Stimulated activated CD4-positive, alpha-beta T cell treated with anti-CD3 and anti-CD28 coated beads, Interleukin-4, amount 100 ng/mL, for 4 hours (primary cell): ENCODE measurements at regions not wholly inside any gene's neighbourhood (a gene's known extent, or its start where the extent isn't known, plus 50 kb on each side); places are given as distances from the start of the nearest gene placed in this dataset.
"Not testable (repeated sequence)": the region's sequence is repeated elsewhere in the genome, so short reads cannot be mapped to it uniquely, and the experiment has no call there.

Source experiments
- DNase-seq, 2 experiments: peaks; one replicate each; pipeline ENCODE4 v3.0.0-alpha.2; 2020

DNA sequence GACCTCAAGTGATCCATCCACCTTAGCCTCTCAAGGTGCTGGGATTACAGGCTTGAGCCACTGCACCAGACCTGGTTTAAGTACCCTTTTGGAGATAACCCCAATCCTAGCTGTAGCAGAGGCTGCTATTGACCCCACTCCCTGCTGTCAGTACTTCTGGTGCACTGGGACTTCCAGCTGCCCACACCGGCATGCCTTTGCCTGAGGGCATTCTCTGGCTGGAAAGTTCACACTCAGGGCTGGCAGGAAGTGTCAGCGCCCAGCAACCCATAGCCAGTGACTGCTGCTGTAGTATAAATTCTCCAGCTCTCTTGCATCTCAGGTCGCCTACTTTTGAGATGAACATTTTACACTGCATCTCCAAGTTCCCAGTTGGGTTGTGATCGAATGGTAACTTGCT lies 75.3 kb downstream of the UTRN start:
- DNase-seq: no peak

DNA sequence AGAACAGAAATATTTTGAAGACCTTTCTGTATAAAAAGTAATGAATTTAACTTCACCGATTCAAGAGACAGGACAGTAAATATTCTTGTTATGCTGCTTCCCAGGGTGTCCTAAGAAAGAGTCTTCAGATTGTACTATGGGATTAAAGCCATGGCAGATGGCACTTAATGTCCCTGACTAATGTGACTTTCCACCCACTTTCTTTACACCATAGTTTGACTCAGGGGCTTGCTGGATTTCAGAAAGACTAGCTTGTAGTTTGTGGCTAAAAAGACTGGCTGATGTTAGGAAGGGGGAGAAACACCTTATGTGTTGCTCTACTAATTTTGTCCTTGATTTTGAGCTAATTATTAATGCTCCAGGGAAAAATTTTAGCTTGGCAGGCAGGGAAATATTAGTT lies 75.9 kb downstream of the UTRN start:
- DNase-seq: no peak

DNA sequence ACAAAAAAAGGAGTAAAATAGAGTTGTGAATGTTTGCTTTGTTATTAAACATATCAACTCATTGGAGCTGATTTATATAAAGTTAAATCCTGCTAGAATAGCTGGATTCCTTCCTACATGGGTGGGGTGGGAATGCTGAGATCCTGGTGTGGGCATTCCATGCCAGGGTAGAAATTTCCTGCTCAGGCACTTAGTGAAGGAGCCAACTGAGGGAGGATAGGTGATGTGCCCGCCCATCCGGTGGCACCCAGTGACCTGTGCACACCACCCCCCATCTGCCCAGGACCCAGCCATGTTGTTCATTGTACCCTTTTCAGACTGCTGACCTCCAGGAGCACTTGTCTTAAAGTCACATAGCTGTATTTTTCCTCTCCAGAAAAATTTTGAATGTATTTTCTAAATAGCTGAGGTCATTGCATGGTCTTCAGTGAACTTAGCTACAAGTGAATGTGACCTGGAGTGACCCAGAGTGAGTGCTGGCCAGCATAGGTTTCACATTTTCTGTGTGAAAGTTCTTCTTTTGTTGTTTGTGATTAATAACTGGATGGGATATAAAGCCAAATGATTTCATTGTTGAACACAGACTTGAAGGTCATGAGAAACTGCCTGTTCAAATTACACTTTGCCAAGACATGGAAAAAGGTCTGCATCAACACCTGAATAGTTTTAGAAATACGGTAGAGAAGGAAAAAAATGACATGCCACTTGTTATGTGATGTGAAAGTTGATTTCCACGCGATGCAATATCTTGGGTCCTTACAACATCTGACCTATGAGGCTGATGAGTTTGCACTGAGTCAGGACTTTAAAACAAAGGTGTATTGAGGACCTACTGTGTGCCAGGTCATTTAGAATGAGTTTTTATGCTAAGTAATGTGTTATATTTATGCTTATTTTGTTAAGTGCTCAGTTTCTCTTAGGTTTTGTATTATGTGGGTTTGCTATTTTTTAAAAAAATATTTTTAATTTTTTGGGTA lies 77.2 kb downstream of the UTRN start:
- DNase-seq: no peak

DNA sequence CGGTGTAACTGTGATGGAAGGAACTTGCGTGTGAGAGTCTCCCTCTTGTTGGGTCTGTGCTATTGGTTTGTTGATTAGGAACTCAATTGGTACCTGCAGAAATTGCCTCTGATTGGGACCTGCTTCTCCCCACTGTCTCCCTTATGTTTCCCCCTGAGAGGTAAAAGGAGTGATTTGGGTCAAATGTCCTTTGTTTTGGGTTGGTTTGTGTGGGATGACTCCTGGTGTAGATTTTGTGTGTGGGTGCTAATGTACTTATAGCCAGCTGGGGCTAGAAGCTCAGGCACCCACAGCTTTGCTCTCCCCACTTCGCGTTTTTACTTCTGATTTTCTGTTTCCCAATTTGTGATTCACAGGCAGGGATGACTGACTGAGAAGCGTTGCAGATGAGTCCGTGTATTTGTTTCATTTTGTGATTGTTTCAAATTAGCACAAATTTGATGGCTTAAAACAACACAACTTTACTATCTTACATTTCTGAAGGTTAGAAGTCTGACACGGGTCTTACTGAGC lies 79.1 kb downstream of the UTRN start:
- DNase-seq: no peak

DNA sequence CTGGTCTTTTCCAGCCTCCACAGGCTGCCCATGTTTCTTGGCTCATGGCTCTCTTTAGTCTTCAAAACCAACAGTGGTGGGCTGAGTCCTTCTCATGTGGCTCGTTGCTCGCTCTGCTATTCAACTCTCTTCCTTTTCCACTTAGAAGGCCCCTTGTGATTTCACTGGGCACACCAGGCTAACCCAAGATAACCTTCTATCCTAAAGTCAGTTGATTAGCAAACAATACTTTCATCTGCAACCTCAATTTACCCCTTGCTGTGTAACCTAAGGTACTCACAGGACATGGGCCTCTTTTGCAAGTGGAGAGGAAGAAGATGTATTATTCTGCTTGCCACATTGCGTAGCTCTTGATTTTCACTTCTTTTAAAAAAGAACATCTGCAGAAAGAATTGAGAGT lies 79.6 kb downstream of the UTRN start:
- DNase-seq: no peak

DNA sequence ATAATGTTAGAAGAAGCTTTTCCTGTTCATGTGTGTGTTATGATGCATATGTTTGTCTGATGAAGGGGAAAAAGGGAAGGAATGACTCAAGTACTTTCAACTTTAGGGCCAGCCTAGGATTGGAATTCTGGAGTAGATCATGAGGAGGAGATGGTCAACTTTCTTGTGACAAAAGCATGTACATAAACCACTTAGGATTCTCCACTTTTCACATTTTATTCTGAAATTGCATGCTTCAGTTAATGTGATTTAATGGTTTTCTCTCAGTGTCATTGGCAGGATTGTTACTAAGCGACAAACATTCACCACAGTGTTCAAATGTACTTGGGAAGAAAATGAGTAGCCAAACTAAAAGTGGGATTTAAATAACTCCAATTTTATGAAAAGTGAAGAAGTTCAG lies 80.1 kb downstream of the UTRN start:
- DNase-seq: no peak

DNA sequence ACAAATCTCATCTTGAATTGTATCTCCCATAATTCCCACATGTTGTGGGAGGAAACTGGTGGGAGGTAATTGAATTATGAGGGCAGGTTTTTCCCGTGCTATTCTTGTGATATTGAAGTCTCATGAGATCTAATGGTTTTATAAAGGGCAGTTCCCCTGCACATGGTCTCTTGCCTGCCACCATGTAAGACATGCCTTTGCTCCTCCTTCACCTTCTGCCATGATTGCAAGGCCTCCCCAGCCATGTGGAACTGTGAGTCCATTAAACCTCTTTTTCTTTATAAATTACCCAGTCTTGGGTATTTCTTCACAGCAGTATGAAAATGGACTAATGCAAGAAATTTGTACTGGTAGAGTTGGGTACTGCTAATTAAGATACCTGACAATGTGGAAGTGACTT lies 84.6 kb downstream of the UTRN start:
- not testable (repeated sequence) for DNase-seq

DNA sequence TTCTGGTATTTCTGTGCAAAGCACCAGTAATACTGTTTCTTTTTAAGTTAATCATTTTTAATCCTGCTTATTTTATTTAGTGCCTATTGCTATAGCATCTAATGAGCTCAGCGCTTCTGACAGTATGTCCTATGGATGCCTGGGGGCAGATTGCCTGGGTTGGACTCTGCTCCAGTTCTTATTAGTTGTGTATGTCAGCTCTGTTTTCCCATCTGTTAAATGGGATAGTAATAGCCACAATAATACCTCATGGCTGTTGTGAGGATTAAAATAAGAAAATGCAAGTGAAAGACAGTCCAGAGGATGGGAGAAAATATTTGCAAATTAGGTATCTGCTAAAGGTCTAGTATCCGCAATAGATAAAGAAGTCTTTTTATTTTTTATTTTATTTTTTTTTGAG lies 87.0 kb downstream of the UTRN start:
- DNase-seq: no peak

DNA sequence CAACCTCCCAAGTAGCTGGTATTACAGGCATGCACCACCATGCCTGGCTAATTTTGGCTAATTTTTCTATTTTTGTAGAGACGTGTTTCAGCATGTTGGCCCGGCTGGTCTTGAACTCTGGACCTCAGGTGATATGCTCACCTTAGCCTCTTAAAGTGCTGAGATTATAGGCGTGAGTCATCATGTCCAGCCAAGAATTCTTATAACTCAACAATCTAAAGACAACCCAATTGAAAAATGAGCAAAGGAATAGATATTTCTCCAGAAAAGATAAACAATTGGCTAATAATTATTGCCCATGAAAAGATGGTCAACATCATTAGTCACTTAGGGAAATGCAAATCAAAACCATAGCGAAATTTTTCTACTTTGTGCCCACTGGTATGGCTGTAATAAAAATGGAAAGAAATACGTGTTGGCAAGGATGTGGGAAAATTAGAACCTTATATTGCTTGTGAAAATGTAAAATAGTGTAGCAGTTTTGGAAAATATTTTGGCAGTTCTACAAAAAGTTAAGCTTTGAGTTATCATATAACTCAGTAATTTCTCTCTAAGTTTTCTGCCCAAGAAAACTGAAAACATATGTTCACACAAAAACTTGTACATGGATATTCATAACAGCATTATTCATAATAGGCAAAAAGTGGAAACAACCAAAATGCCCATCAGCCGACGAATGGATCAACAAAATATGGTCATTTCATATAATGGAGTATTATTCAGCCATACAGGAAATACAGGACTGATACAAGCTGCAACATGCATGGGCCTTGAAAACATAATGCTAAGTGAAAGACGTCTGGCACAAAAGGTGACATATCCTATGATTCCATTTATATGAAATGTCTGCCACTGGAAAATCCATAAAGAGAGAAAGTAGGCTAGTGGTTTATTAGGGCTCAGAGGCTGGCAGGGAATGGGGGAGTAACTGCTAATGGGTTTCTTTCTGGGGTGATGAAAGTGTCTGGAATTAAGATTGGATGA lies 87.8 kb downstream of the UTRN start:
- DNase-seq: no peak

DNA sequence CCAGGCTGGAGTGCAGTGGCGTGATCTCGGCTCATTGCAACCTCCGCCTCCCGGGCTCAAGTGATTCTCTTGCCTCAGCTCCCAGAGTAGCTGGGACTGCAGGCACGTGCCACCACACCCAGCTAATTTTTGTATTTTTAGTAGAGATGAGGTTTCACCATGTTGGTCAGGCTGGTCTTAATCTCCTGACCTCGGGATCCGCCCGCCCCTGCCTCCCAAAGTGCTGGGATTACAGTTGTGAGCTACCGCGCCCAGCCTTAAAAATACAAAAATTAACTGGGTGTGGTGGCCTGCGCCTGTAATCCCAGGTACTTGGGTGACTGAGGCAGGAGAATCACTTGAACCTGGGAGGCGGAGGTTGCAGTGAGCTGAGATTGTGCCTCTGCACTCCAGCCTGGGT lies 89.4 kb downstream of the UTRN start:
- not testable (repeated sequence) for DNase-seq

DNA sequence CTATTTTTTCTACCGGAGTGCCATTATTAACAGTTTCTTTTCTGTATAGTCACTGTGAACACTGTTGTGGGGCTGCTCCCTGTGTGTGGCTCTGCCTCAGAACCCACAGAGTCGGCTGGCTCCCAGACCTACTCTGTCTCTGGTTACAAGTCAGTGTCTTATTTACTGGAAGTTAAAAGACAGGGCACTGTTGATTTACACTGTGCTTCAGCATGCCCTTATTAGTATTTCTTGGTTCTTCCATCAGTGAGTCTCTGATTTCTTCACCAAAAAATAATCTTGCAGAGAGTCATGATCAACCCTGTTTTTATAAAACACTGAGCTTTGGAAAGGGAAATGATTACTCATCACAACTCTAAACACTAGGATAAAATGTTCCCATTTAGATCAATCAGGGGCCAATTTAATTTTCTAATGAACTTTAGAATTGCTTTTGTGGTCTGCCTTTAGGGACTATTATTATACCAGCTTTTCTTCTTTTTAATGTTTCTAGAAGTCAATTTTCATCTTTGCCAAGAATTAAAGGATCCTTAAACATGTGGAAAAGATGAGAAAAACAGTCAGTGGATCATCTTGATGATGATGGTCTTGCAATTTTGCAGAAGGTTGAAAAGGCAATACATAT lies 92.6 kb downstream of the UTRN start:
- DNase-seq: no peak

DNA sequence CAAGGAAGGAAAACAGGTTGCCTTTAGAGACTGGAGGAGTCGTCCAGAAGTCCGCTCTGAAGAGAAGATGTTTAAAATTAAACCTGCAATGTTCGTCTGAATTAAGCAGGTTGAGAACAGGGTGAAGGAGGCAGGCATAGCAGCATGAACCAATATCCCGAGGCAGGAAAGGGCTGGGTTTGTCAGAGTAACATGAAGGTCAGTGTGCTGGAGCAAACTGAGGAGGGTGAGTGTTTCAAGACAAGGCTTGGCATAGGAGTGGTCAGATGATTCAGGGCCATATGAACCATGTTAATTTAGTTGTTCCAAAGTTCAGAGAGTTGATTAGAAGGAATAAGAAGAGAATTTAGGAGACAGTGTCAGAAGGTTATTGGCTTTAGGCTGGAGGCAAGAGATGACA lies 93.3 kb downstream of the UTRN start:
- no peak for DNase-seq

DNA sequence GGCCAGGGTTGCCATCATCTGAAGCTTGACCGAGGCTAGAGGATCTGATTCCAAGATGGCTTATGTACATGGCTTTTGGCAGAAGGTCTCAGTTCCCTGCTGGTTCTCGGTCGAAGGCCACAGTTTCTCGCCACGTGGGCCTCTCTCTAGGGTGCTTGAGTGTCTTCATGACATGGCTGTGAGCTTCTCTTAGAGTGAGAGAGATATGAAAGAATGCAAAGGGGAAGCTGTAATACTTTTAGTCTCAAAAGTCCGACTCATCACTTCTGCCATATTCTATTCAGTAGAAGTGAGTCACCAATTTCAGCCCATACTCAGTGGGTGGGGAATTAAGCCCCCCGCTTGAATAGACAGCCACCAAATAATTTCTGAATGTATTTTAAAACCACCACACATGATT lies 94.2 kb downstream of the UTRN start:
- DNase-seq: no peak

DNA sequence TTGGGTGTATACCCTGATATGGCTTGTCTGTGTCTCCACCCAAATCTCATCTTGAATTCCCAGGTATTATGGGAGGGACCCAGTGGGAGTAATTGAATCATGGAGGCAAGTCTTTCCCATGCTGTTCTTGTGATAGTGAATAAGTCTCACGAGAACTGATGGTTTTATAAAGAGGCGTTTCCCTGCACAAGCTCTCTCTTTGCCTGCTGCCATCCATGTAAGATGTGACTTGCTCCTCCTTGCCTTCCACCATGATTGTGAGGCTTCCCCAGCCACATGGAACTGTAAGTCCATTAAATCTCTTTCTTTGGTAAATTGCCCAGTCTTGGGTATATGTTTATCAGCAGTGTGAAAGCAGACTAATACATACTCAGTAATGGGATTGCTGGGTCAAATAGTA lies 96.4 kb downstream of the UTRN start:
- DNase-seq: not testable (repeated sequence)

DNA sequence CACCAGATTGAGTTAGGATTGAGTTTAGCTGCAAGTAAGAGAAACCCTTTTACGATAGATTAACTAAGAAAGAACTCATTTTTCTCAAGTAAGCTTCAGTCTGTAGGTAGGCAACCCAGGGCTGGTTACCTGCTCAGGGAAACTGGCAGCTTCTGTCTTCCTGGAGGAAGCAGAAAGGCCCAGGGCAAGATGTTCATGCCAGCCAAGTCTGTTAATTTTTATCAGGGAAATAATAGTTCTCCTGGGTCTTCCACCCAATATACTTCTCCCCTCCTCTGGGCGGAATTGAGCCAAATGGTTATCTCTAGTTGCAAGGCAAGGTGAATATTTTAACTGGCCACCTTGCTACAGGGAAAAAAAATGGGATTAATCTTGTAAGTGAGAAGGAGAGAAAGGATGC lies 98.2 kb downstream of the UTRN start:
- DNase-seq: no peak

DNA sequence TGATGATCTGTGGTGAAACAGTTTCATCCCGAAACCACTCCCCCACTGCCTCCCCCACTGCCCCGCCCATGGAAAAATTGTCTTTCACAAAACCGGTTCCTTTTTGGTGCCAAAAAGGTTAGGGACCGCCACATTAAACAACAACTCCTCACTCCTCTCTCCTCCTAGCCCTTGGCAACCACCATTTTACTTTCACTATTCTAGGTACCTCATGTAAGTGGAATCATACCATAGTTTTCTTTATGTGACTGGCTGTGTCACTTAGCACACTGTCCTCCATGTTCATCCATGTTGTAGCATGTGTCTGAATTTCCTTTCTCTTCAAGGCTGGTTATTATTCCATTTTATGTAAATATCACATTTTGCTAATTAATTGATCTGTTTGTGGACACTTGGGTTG lies 99.3 kb downstream of the UTRN start:
- no peak for DNase-seq

DNA sequence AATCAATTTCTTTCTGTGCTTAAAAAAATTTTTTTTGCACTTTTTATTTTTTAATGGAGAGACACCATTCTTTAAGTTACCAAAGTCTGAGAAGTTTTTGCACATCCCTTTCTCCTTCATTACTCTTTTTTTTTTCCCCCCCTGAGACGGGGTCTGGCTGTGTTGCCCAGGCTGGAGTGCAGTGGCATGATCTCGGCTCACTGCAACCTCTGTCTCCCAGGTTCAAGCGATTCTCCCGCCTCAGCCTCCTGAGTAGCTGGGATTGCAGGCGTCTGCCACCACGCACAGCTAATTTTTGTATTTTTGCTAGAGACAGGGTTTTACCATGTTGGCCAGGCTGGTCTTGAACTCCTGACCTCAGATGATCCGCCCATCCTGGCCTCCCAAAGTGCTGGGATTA lies 104.3 kb downstream of the UTRN start:
- not testable (repeated sequence) for DNase-seq

DNA sequence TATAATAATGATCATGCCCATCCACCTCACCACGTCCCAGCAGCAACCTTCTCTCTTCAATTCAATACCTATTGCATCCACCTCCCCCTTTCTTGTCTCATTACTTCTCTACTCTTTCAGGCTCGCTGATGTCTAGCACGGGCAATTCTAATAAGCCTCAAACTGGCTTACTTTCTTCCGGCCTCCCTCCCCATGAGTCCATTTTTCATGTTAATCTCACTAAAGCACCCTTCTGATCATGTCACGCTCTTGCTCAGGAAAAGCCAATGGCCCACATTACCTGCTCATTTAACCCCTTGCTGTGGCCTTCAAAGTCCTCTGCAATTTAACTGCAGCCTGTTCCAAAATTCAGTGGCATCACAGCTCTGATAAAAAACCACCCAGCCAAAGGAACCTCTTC lies 105.1 kb downstream of the UTRN start:
- no peak for DNase-seq

DNA sequence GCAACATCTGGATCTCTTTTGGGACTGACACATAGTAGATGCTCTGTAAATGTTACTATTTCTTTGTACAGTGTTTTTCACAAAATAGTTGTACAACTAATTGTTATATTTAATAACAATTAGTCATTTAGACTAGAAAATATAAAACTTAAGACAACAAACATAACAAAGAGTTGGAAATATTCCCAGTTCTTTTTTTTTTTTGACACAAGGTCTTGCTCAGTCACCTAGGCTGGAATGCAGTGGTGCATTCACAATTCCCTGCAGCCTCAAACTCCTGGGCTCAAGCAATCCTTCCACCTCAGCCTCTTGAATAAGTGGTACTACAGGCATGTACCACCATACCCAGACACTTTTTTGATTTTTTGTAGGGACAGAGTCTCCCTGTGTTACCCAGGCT lies 105.8 kb downstream of the UTRN start:
- no peak for DNase-seq

DNA sequence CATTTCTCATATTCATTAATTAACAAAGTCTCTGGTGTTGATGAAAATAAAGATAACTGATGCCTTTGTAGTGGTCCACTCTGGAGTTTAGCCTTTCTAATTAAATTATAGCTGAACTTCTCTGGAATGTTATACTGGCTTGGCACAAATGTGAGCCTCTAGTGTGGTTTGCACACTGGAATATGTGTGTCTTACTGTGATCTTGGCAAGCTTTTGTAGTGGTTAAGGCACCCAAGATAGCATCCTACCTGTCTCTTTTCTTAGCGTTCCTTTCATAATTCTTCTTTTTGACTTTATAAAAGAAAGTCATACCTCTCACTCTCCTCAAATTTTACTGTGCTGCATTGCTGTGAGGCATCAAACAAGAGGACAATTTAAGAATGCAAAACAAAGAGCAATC lies 107.4 kb downstream of the UTRN start:
- no peak for DNase-seq

DNA sequence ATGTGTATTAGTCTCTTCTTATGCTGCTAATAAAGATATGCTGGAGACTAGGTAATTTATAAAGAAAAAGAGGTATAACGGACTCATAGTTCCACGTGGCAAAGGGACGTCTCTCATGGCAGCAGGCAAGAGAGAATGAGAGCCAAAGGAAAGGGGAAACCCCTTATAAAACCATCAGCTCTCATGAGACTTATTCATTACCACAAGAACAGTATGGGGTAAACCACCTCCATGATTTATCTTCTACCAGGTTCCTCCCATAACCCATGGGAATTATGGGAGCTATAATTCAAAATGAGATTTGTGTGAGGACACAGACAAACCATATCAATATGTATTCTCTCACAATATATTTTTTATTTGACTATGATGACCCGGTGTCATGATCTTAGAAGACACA lies 109.1 kb downstream of the UTRN start:
- no peak for DNase-seq

DNA sequence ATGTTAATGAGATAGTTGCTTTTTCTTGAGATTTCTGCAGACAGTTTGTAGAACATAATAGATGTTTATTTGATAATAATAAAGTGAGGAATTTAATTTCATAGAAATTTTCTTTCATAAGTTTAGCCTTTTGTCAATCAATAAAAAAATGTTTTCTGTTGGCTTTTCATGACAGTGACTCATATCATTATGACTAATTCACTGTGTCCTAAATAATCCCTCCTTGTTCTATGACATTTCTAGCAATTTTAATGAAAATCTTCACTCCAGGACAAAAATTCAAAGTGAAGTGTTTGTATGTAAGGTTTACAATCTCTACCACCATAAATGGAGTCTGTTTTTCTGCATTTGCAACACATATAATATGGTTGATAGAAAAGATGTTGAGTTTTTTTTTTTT lies 109.9 kb downstream of the UTRN start:
- no peak for DNase-seq

DNA sequence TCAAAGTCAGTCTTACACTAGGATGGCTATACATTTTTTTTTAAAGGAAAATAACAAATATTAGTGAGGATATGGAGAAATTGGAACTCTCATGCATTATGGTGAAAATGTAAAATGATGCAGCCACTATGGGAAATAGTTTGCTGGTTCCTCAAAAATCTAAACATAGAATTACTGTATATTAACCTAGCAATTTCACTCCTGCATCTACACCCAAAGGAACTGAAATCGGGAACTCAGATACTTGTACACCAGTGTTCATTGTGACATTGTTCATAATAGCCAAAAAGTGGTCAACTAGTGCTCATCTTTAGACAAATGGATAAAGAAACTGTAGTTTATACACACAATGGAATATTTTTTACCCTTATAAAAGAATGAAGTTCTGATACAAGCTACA lies 110.7 kb downstream of the UTRN start:
- DNase-seq: no peak
